ENCODE measurements at regions not wholly inside any gene's neighbourhood (a gene's known extent, or its start where the extent isn't known, plus 50 kb on each side); places are given as distances from the start of the nearest gene placed in this dataset.

GRCh38 chr7:79610313-79610712 lies 156.8 kb upstream of the MAGI2 start:
- TF ChIP-seq TCF12 (IDR thresholded peaks at IDR 0.05; ENCODE audit: low read depth): no peak
- no peak for TF ChIP-seq TAF1 (IDR thresholded peaks at IDR 0.05; ENCODE audit: low read depth)
- TF ChIP-seq CREB1 (IDR thresholded peaks at IDR 0.05; ENCODE audit: low read depth): no peak

Data from Ishikawa (cell line).